ENCODE measurements at regions not wholly inside any gene's neighbourhood (a gene's known extent, or its start where the extent isn't known, plus 50 kb on each side); places are given as distances from the start of the nearest gene placed in this dataset.
A peak's percentile ranks its signal among the peaks of the same experiment; 100 is the strongest.
"Not testable (repeated sequence)": the region's sequence is repeated elsewhere in the genome, so short reads cannot be mapped to it uniquely, and the experiment has no call there.

- Histone ChIP-seq H3K4me3 (replicated peaks; ENCODE audit: low read depth, low read length) (no peak overlapping the region), H3K36me3 (ENCODE audit: control insufficient read depth, insufficient read depth, low read length) (no peaks in the 10 kb centered on the region), H3K27me3 (replicated peaks; ENCODE audit: control insufficient read depth, insufficient read depth, low read length) (no peaks in the 10 kb centered on the region)
- DNase-seq (ENCODE audit: extremely low read depth, insufficient read length), result no peak
- no peak for TF ChIP-seq CTCF (IDR thresholded peaks at IDR 0.05; ENCODE audit: insufficient read depth, low read length, poor library complexity, severe bottlenecking)
These were observed 85.3 kb upstream of the ZNF184 start for GRCh38 chr6:27558028-27558724.

GRCh38 chr6:27556406-27556805 is 83.5 kb upstream of the ZNF184 start:
- H3K4me3 ChIP-seq (replicated peaks; ENCODE audit: low read depth, low read length), result no peak overlapping the region
- TF ChIP-seq CTCF (IDR thresholded peaks at IDR 0.05; ENCODE audit: insufficient read depth, low read length, poor library complexity, severe bottlenecking), result no peak
- no peaks in the 10 kb centered on the region for H3K27me3 ChIP-seq (replicated peaks; ENCODE audit: control insufficient read depth, insufficient read depth, low read length)
- DNase-seq (ENCODE audit: extremely low read depth, insufficient read length), result no peak
- no peaks in the 10 kb centered on the region for H3K36me3 ChIP-seq (ENCODE audit: control insufficient read depth, insufficient read depth, low read length)

- Histone ChIP-seq H3K4me3 (replicated peaks; ENCODE audit: low read depth, low read length) (peak overlapping the region; percentile 29), H3K27me3 (replicated peaks; ENCODE audit: control insufficient read depth, insufficient read depth, low read length) (no peaks in the 10 kb centered on the region), H3K36me3 (ENCODE audit: control insufficient read depth, insufficient read depth, low read length) (no peaks in the 10 kb centered on the region)
- peak; percentile 75 for DNase-seq (ENCODE audit: extremely low read depth, insufficient read length)
- no peak for TF ChIP-seq CTCF (IDR thresholded peaks at IDR 0.05; ENCODE audit: insufficient read depth, low read length, poor library complexity, severe bottlenecking)
These were observed 80.4 kb upstream of the ZNF184 start for GRCh38 chr6:27553123-27553904.

GRCh38 chr6:27551607-27552006 is 78.7 kb upstream of the ZNF184 start:
- H3K36me3 ChIP-seq (ENCODE audit: control insufficient read depth, insufficient read depth, low read length), result no peaks in the 10 kb centered on the region
- no peak overlapping the region for H3K4me3 ChIP-seq (replicated peaks; ENCODE audit: low read depth, low read length)
- no peak for TF ChIP-seq CTCF (IDR thresholded peaks at IDR 0.05; ENCODE audit: insufficient read depth, low read length, poor library complexity, severe bottlenecking)
- no peaks in the 10 kb centered on the region for H3K27me3 ChIP-seq (replicated peaks; ENCODE audit: control insufficient read depth, insufficient read depth, low read length)
- no peak for DNase-seq (ENCODE audit: extremely low read depth, insufficient read length)

- DNase-seq (ENCODE audit: extremely low read depth, insufficient read length), result no peak
- no peaks in the 10 kb centered on the region for H3K36me3 ChIP-seq (ENCODE audit: control insufficient read depth, insufficient read depth, low read length)
- no peaks in the 10 kb centered on the region for H3K27me3 ChIP-seq (replicated peaks; ENCODE audit: control insufficient read depth, insufficient read depth, low read length)
- H3K4me3 ChIP-seq (replicated peaks; ENCODE audit: low read depth, low read length), result no peak overlapping the region
- no peak for TF ChIP-seq CTCF (IDR thresholded peaks at IDR 0.05; ENCODE audit: insufficient read depth, low read length, poor library complexity, severe bottlenecking)
These were observed 77.8 kb upstream of the ZNF184 start for GRCh38 chr6:27550692-27551091.

GRCh38 chr6:27549241-27549598 is 76.3 kb upstream of the ZNF184 start:
- not testable (repeated sequence) for DNase-seq (ENCODE audit: extremely low read depth, insufficient read length); H3K4me3 ChIP-seq (replicated peaks; ENCODE audit: low read depth, low read length); H3K36me3 ChIP-seq (ENCODE audit: control insufficient read depth, insufficient read depth, low read length); H3K27me3 ChIP-seq (replicated peaks; ENCODE audit: control insufficient read depth, insufficient read depth, low read length)
